Peyer's patch (tissue), 4 donors: ENCODE measurements at regions not wholly inside any gene's neighbourhood (a gene's known extent, or its start where the extent isn't known, plus 50 kb on each side); places are given as distances from the start of the nearest gene placed in this dataset.

ENCODE experiments used
- POLR2A ChIP-seq, 2 donors: fragments of 450-650 bp; IDR thresholded peaks; one replicate each; pipeline ENCODE4 v1.5.1; 2017; ENCODE audit warnings: antibody characterized with exemption in 2 of 2, mild to moderate bottlenecking in 2 of 2, moderate library complexity in 2 of 2
- TF ChIP-seq, protein P1 (sequence below), 6 experiments: fragments of 450-650 bp in 4 of 6; fragments of 200-600 bp in 2 of 6; sonication (generic) in 1 of 6; IDR thresholded peaks; one replicate each; pipeline ENCODE4 v1.5.1; 2017 to 2019; ENCODE audit warnings: antibody characterized with exemption in 6 of 6, mild to moderate bottlenecking in 3 of 6, moderate library complexity in 1 of 6

DNA sequence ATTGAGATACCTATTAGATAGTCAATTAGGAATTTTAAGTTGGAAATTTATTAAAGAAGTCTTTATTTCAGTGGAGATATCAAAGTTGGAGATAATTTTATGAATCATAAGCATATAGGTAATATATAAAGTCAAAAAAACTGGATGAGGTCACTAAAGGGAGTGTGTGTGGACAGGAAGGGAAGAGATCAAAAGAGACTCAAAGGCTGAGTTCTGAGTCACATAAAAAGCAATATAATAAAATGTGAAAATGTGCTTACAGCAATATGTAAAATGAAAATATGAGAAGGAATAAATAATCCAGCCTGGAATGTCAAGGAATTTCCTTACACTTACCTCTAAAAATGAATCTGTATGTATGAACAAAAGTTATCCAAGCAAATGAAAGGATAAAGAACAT lies 583.3 kb upstream of the SORCS1 start:
- TF ChIP-seq POLR2A (IDR thresholded peaks at IDR 0.05) = no peak
- TF ChIP-seq, protein P1, sequence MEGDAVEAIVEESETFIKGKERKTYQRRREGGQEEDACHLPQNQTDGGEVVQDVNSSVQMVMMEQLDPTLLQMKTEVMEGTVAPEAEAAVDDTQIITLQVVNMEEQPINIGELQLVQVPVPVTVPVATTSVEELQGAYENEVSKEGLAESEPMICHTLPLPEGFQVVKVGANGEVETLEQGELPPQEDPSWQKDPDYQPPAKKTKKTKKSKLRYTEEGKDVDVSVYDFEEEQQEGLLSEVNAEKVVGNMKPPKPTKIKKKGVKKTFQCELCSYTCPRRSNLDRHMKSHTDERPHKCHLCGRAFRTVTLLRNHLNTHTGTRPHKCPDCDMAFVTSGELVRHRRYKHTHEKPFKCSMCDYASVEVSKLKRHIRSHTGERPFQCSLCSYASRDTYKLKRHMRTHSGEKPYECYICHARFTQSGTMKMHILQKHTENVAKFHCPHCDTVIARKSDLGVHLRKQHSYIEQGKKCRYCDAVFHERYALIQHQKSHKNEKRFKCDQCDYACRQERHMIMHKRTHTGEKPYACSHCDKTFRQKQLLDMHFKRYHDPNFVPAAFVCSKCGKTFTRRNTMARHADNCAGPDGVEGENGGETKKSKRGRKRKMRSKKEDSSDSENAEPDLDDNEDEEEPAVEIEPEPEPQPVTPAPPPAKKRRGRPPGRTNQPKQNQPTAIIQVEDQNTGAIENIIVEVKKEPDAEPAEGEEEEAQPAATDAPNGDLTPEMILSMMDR (IDR thresholded peaks at IDR 0.05) = no peak
